HG03097 (cell line): ENCODE measurements at regions not wholly inside any gene's neighbourhood (a gene's known extent, or its start where the extent isn't known, plus 50 kb on each side); places are given as distances from the start of the nearest gene placed in this dataset.
"Not testable (repeated sequence)": the region's sequence is repeated elsewhere in the genome, so short reads cannot be mapped to it uniquely, and the experiment has no call there.

Experiments
- ATAC-seq: cut with Tn5 transposase; IDR thresholded peaks from one replicate; pipeline ENCODE4 v1.9.1; 2021; ENCODE audit not compliant: unreplicated experiment, low FRiP score

DNA sequence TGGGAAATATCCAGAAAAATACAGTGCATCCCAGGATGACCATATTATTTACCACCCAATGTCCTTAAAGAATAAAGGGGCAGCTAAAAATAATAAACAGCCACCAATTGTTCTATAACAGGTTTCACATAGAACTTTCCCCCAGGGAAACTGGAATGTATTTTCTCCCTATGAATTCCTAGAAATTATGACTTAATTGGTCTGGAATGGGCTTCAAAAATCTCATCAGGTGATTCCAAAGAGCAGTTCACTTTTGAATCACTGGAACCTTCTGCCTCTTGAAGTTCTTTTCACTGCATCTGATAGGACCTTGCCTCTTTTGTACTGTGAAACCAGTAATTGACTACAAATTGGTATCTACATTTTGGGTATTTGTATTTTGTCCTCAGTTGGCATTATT is 119.3 kb downstream of the ZNF330 start:
- ATAC-seq = no peak

DNA sequence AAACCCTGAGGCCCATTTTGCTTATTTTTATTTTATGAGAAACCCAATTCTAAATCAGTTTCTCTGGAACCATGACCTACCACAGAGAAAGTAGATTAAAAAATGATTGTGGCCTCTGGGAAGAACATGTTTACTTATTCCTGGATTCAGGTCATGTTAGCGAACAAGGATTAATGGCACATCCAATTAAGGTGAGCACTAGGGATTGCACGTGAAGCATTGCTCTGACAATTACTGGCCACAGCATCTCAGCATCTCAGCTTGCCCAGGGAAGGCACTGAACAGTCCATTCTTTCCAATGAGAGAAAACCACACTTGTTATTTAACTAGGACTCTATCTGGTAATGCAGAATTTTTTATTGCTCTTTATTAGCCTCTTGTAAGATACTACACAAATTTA is 119.8 kb downstream of the ZNF330 start:
- no peak for ATAC-seq

DNA sequence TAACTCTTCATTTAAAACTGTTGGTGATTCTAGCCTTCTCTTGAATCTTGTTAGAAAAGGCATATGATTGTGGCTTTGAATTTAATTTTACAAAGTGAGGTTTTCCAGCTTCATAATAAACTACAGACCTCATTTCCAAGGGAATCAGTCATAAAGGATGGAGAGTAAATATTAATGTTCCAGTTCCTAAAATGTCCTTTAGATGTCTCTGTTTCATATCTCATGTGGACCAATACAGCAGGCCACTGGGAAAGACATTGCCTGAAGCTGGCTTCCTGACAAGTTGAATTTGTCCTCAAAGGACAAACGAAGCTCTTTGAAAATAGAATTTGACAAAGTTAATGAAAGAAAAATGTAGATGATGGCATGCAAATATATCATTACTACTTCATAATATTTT is 125.4 kb downstream of the ZNF330 start:
- no peak for ATAC-seq

GRCh38 chr4:141347684-141348083 is 127.0 kb downstream of the ZNF330 start:
- no peak for ATAC-seq

DNA sequence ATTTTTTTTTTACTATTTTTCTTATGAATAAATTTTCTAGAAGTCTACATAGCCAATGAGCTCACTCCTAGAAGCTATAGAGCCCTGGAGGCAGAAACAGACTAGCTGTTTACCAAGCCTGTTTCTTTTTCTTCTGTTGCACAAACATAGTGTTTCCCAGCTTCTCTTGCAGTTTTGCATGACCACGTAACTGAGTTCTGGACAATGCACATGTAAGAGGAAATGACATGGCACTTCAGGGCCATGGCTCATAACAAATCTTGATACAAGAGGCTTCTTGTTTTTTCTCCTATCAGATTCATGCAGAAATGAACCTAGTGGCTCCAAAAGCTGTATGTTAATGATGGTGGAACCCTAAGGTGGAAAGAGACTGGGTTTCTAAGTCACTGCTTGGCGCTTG is 127.4 kb downstream of the ZNF330 start:
- no peak for ATAC-seq

DNA sequence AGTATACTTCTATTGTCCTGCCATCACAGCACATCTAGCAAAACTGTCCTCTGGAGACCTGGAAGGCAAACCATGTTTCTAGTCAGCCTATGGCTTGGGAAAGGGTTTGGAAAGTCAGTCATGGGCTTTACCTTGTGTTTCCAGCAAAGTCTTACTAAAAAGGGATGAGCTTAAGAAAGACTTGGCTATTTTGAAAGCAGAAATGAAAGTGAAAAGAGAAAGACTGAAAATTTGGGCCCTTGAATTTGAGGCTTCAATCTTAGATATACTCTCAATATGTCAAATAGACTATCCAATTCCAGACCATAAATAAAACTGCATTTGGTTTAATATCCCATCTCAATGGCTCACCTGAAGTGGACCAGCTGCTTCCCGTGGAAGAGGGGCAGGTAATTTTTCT is 127.9 kb downstream of the ZNF330 start:
- no peak for ATAC-seq

DNA sequence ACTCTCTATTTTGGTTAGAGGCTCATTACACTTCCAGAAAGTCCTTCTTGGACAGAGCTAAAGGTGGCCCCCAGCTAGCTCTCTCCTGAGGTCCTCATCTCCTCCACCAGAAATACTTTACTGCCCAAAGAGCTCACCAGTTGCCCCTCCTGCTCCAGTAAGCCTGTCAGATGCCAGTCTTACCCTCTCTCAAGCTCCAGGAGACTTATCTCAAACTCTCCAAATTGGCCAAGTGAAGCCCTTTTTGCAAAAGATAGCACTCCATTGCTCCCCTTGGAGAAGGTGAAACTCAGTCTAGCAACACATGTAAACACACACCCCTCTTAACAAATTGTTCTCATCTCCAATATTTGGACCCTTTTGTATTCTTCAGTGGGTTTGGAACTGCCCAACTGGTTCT is 128.5 kb downstream of the ZNF330 start:
- no peak for ATAC-seq

GRCh38 chr4:141350122-141350905 is 129.6 kb downstream of the ZNF330 start:
- ATAC-seq = no peak

DNA sequence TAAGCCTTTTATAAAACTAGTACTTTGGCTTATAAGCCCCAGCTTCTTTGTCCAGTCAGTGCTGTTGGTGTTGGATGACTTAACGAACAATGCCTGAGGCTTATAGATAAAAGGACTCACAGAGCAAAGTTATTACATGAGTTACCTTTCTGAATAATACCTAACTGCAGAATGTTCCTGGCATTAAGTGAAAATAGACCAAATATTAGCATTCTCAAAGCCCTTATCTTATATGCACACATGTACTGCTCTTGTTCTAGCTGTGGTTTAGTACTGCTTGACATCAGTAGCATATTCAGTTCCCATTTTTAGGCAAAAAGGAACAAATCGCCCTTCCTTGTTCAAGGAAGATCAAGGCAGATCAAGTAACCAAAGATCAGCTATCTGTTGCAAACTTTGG is 131.6 kb downstream of the ZNF330 start:
- ATAC-seq = no peak

GRCh38 chr4:141352909-141353525 is 132.3 kb downstream of the ZNF330 start:
- ATAC-seq = no peak

- no peak for ATAC-seq
Measured at GRCh38 chr4:141356321-141356962, 135.7 kb downstream of the ZNF330 start.

- no peak for ATAC-seq
Measured at GRCh38 chr4:141356963-141357335, 136.3 kb downstream of the ZNF330 start.

DNA sequence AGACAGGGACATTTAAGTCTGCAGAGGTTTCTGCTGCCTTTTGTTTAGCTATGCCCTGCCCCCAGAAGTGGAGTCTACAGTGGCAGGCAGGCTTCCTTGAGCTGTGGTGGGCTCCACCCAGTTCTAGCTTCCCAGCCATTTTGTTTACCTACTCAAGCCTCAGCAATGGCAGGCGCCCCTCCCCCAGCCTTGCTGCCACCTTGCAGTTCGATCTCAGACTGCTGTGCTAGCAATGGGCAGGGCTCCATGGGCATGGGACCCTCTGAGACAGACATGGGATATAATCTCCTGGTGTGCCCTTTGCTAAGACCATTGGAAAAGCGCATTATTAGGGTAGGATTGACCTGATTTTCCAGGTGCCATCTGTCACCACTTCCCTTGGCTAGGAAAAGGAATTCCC is 147.5 kb downstream of the ZNF330 start:
- not testable (repeated sequence) for ATAC-seq

DNA sequence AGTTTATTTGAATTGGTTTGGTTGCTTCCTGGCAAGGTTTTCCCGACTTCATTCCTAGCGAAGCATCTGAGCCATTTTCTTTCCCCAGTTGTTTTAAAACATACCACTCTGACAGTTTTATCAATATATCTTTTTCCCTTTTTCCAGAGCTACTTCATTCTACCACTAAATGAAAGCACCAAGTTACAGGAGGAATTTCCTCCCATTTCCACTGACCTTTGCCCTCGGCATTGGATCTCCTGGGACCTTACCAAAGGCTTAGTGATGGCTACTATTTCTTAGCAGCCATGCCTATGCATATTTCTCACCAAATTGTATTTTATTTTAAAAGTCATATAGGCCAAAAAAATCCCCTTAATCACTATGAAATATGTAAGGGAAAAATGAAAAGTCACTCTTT is 150.5 kb downstream of the ZNF330 start:
- ATAC-seq = no peak

GRCh38 chr4:141375855-141376254 is 155.2 kb downstream of the ZNF330 start:
- ATAC-seq = no peak

DNA sequence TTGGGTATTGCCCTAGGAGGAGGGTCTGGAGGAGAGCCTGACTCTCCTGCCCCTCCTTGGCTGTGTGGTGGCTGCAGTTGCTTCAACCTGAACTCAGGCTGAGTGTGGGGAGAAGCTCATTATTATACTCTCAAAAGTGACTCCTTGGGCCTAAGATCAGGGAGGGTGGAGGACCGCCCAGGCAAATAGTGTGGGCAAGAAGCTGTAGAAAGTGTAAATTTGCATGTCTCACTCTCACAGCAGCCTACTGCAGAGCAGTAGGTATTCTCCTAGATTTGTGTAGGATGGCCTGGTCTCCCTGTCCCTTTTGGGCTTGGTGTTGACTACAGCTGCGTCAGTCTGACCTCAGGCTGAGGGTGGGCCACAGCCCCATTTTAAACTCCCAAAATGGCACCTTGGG is 156.1 kb downstream of the ZNF330 start:
- ATAC-seq = no peak

DNA sequence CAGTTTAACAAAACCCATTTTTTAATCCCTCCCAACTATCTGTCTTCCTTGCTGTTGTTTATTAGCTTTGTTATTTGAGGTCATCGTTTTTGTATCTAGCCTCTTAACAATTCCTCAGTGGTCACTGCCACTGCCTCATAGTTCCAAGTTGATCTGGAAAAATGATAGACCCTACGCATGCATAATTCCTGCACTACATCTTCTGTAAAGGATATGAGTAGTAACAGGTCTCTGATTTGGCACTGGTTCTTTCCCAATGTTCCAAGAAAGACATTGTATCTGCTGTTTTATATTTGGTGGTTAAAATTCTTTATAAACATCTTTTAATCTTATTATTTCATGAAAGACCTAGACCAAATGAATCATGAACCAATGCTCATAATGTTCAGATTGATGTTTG is 166.6 kb downstream of the ZNF330 start:
- ATAC-seq = no peak

DNA sequence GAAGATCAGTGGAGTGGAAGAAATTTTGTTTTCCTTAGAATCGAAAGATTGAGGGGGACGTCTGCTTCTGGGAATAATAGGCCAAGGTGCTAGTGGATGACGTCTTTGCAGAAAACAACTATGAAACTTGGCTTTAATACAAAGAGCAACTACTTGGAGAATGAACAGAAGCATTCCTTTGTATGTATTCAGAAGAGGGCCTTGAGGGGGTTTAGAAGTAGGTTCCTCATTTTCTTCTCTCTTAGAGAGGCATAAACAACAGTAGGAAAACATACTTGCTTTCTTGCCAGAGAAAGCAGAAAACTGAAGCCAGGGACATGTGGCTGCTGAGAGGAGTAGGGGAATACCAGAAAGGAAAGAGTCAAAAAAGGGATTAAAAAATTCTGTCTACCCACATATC is 167.8 kb downstream of the ZNF330 start:
- no peak for ATAC-seq

DNA sequence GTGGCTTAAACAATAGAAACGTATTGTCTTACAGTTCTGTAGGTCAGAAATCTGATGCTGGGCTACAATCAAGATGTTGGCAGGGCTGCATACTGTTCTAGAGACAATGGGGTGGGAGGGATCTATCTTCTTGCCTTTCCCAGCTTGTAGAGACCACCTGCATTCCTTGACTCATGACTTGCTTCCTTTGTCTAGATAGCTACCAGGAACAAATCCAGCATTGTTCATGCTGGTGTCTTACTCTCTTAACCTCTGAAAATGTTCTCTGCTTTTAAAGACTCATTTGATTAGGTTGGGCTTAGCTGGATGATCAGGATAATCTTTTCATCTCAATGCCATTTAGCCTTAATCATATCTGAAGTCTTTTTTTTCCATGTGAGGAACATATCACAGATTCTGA is 169.0 kb downstream of the ZNF330 start:
- no peak for ATAC-seq

- ATAC-seq = no peak
Measured at GRCh38 chr4:141390571-141390970, 169.9 kb downstream of the ZNF330 start.

DNA sequence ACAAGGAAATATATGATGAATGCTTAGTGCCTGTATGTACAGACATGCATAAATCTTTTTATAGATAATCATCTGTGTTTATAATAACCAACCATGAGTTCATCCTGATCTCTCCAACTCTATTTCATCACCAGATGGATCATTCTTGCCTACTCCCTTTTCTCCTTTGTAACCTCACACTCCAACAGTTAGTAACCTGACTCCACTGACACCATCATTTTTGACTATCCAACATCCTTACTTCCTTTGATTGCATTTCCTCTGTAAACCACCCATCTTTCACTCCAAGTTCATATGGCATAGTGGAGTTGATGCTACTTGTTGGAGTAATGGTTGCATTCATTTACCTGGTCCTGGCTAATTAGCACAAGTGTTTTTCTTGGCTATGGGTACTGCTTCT is 170.6 kb downstream of the ZNF330 start:
- ATAC-seq = no peak

DNA sequence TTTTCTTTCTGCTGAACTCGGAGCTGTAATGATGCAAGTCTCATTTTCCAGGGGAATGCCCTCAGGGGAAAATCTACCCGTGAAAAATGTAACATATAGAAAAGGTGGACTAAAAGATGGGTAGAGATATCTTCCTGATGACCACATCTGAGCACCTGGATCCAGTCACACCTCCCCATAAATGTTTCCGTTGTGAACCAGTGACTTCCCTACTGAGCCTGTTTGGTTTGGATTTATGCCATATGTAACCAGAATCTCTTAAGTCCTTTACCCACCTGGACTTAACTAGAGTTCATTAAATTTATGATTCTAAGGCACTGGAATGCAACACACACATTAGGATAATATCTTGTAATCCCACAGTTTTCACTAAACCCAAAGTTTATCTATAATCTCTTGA is 171.1 kb downstream of the ZNF330 start:
- ATAC-seq = no peak
